IMR-90 (cell line): ENCODE measurements at regions not wholly inside any gene's neighbourhood (a gene's known extent, or its start where the extent isn't known, plus 50 kb on each side); places are given as distances from the start of the nearest gene placed in this dataset.

Experiments
- ATAC-seq: fragments of 200-7000 bp; cut with Tn5 transposase; 2 replicates; pipeline ENCODE4 v1.9.1; 2020; ENCODE audit warnings: low read depth, mild to moderate bottlenecking, moderate library complexity
- BruUV-seq: library from RNA; stranded (reverse); fragments of 400-500 nt; replicated peaks from 2 replicates; lab custom pipeline; 2021; lab: Mats Ljungman, UMichigan
- CTCF ChIA-PET: fragments of 300-600 bp; formaldehyde crosslinking; extraction: SDS; loops from one replicate; lab custom pipeline; 2021; ENCODE audit warnings: antibody characterized with exemption; lab: Yijun Ruan, JAX
- POLR2A ChIA-PET: fragments of 300-600 bp; sonication (Branson Sonifier 250); formaldehyde crosslinking; loops from one replicate; lab custom pipeline; 2022; ENCODE audit warnings: antibody characterized with exemption; ENCODE audit not compliant: unreplicated experiment; lab: Charles Lee
- DNase-seq: peaks from one replicate; pipeline ENCODE4 v3.0.0; 2013
- H2AFZ ChIP-seq: replicated peaks from 2 replicates; pipeline ENCODE3; 2013; ENCODE audit warnings: low read length, mild to moderate bottlenecking; ENCODE audit not compliant: poor library complexity
- H2AK5ac ChIP-seq: 2 replicates; pipeline ENCODE4 v1.6.1; 2013; ENCODE audit warnings: low read depth, low read length, inconsistent platforms
- H2AK9ac ChIP-seq: replicated peaks from 2 replicates; pipeline ENCODE3; 2013; ENCODE audit warnings: mild to moderate bottlenecking, low read depth, low read length, moderate library complexity; ENCODE audit not compliant: poor library complexity
- H2BK120ac ChIP-seq: 2 replicates; pipeline ENCODE4 v1.6.1; 2013; ENCODE audit warnings: low read depth, low read length, inconsistent platforms
- H2BK15ac ChIP-seq: 3 replicates; pipeline ENCODE4 v1.6.1; 2013; ENCODE audit warnings: low read depth, low read length, inconsistent platforms
- H2BK20ac ChIP-seq: 2 replicates; pipeline ENCODE4 v1.6.1; 2013; ENCODE audit warnings: low read depth, mild to moderate bottlenecking, inconsistent platforms, low read length, moderate library complexity
- H2BK5ac ChIP-seq: 2 replicates; pipeline ENCODE4 v1.6.1; 2013; ENCODE audit warnings: mild to moderate bottlenecking, low read depth, low read length, inconsistent platforms; ENCODE audit not compliant: poor library complexity, severe bottlenecking
- H3K14ac ChIP-seq: replicated peaks from 2 replicates; pipeline ENCODE4 v1.6.1; 2013; ENCODE audit warnings: low read depth, low read length, inconsistent platforms
- H3K18ac ChIP-seq: 2 replicates; pipeline ENCODE4 v1.6.1; 2013; ENCODE audit warnings: low read depth, low read length, control low read depth
- H3K23ac ChIP-seq: 2 replicates; pipeline ENCODE4 v1.6.1; 2013; ENCODE audit warnings: low read depth, low read length, inconsistent platforms
- H3K27ac ChIP-seq: 2 replicates; pipeline ENCODE4 v1.5.1; 2013; ENCODE audit warnings: mild to moderate bottlenecking, control low read depth, low read length; ENCODE audit not compliant: insufficient read depth
- H3K27me3 ChIP-seq: 2 replicates; pipeline ENCODE4 v1.6.1; 2013; ENCODE audit warnings: low read length; ENCODE audit not compliant: control insufficient read depth, insufficient read depth
- H3K36me3 ChIP-seq: 2 replicates; pipeline ENCODE4 v1.6.1; 2013; ENCODE audit warnings: low read length, mixed read lengths; ENCODE audit not compliant: control insufficient read depth, insufficient read depth
- H3K4ac ChIP-seq: 2 replicates; pipeline ENCODE4 v1.6.1; 2013; ENCODE audit warnings: low read depth, low read length, inconsistent platforms
- H3K4me1 ChIP-seq: 2 replicates; pipeline ENCODE4 v1.6.1; 2013; ENCODE audit warnings: low read length, mixed read lengths; ENCODE audit not compliant: control insufficient read depth, insufficient read depth
- H3K4me2 ChIP-seq: 2 replicates; pipeline ENCODE4 v1.6.1; 2013; ENCODE audit warnings: low read depth, mild to moderate bottlenecking, control low read depth, low read length, moderate library complexity
- H3K4me3 ChIP-seq: 2 replicates; pipeline ENCODE4 v1.5.1; 2013; ENCODE audit warnings: low read depth, mild to moderate bottlenecking, control low read depth, low read length, moderate library complexity; ENCODE audit not compliant: insufficient read depth
- H3K56ac ChIP-seq: 2 replicates; pipeline ENCODE4 v1.6.1; 2013; ENCODE audit warnings: low read length, inconsistent platforms; ENCODE audit not compliant: insufficient read depth; ENCODE audit errors: extremely low read depth
- H3K79me1 ChIP-seq, 2 experiments: 2 replicates each; pipeline ENCODE4 v1.6.1; 2013; ENCODE audit warnings: low read length in 2 of 2, inconsistent platforms in 1 of 2, low read depth in 1 of 2
- H3K9ac ChIP-seq: 2 replicates; pipeline ENCODE4 v1.6.1; 2013; ENCODE audit warnings: low read depth, low read length, control low read depth
- H3K9me1 ChIP-seq: 2 replicates; pipeline ENCODE4 v1.6.1; 2013; ENCODE audit warnings: low read length, inconsistent platforms; ENCODE audit not compliant: insufficient read depth
- H3K9me3 ChIP-seq: 2 replicates; pipeline ENCODE4 v1.6.1; 2013; ENCODE audit warnings: low read length; ENCODE audit not compliant: control insufficient read depth, insufficient read depth
- H4K20me1 ChIP-seq: 2 replicates; pipeline ENCODE4 v1.6.1; 2013; ENCODE audit warnings: low read length, inconsistent platforms; ENCODE audit not compliant: insufficient read depth
- H4K5ac ChIP-seq: 2 replicates; pipeline ENCODE4 v1.6.1; 2013; ENCODE audit warnings: mild to moderate bottlenecking, low read depth, low read length, control low read depth
- H4K8ac ChIP-seq, 2 experiments: 2 replicates each; pipeline ENCODE4 v1.6.1; 2013; ENCODE audit warnings: low read depth in 2 of 2, low read length in 2 of 2, control low read depth in 1 of 2, inconsistent platforms in 1 of 2
- H4K91ac ChIP-seq: 2 replicates; pipeline ENCODE4 v1.6.1; 2013; ENCODE audit warnings: low read depth, low read length, inconsistent platforms; ENCODE audit not compliant: insufficient read depth
- BHLHE40 ChIP-seq: fragments of 150-350 bp; IDR thresholded peaks from 2 replicates; pipeline ENCODE4 v1.6.1; 2016; ENCODE audit warnings: mild to moderate bottlenecking, low read depth, low read length
- CEBPB ChIP-seq: IDR thresholded peaks from 2 replicates; pipeline ENCODE4 v1.6.1; 2012; ENCODE audit warnings: low read depth, low read length, improper control_type of control experiment
- CHD1 ChIP-seq: IDR thresholded peaks from 2 replicates; pipeline ENCODE4 v1.6.1; 2012; ENCODE audit warnings: low read depth, low read length, improper control_type of control experiment
- MAZ ChIP-seq: IDR thresholded peaks from 2 replicates; pipeline ENCODE4 v1.6.1; 2012; ENCODE audit warnings: low read depth, mild to moderate bottlenecking, low read length, improper control_type of control experiment, moderate library complexity, borderline replicate concordance
- MXI1 ChIP-seq: IDR thresholded peaks from 2 replicates; pipeline ENCODE4 v1.6.1; 2012; ENCODE audit warnings: low read depth, mild to moderate bottlenecking, low read length, moderate library complexity, borderline replicate concordance
- NFE2L2 ChIP-seq: fragments of 150-350 bp; IDR thresholded peaks from 2 replicates; pipeline ENCODE4 v1.6.1; 2016; ENCODE audit warnings: low read depth, mild to moderate bottlenecking, low read length
- RAD21 ChIP-seq: IDR thresholded peaks from 2 replicates; pipeline ENCODE4 v1.6.1; 2012; ENCODE audit warnings: low read length, improper control_type of control experiment
- RCOR1 ChIP-seq: IDR thresholded peaks from 2 replicates; pipeline ENCODE4 v1.6.1; 2012; ENCODE audit warnings: mild to moderate bottlenecking, low read length, improper control_type of control experiment; ENCODE audit not compliant: insufficient replicate concordance
- RFX5 ChIP-seq: IDR thresholded peaks from 2 replicates; pipeline ENCODE4 v1.8.0; 2012; ENCODE audit warnings: low read depth, mild to moderate bottlenecking, low read length, moderate library complexity
- SMC3 ChIP-seq: fragments of 150-350 bp; IDR thresholded peaks from 2 replicates; pipeline ENCODE4 v1.6.1; 2016; ENCODE audit warnings: low read depth, mild to moderate bottlenecking, antibody characterized with exemption, low read length, moderate library complexity
- WGBS, 2 experiments: methylation state at CpG; one replicate each; pipeline versions ENCODE4 v1.1.5 to v1.1.7; 2013; ENCODE audit warnings: missing lambda C conversion rate in 2 of 2; ENCODE audit not compliant: insufficient read length in 1 of 2; ENCODE audit errors: extremely low coverage in 2 of 2; 5-methylcytosine and 5-hydroxymethylcytosine counted together
- dilution Hi-C: fragments of 300-500 bp; cut with HindIII; formaldehyde crosslinking; loops from one replicate; pipeline ENCODE4 v1.14.3; 2018; ENCODE audit warnings: low sequenced_read_pairs; ENCODE audit not compliant: unreplicated experiment
- in situ Hi-C: fragments of 300-500 bp; cut with MboI; formaldehyde crosslinking; loops from 3 replicates; pipeline ENCODE4 v1.14.3; 2019; ENCODE audit warnings: low sequenced_read_pairs, inconsistent platforms, mixed read lengths
- intact Hi-C: fragments of 100-400 bp; cut with micrococcal nuclease; formaldehyde crosslinking; loops from 2 replicates; pipeline ENCODE4 v1.10.0; 2022
- TF ChIP-seq, protein P1 (sequence below): conservative IDR thresholded peaks from 2 replicates; pipeline ENCODE4 v1.5.1; 2012; ENCODE audit warnings: mild to moderate bottlenecking, low read depth, low read length, improper control_type of control experiment
- TF ChIP-seq, protein P2 (sequence below): fragments of 150-350 bp; IDR thresholded peaks from 2 replicates; pipeline ENCODE4 v1.6.1; 2016; ENCODE audit warnings: low read depth, mild to moderate bottlenecking, low read length, moderate library complexity, borderline replicate concordance

DNA sequence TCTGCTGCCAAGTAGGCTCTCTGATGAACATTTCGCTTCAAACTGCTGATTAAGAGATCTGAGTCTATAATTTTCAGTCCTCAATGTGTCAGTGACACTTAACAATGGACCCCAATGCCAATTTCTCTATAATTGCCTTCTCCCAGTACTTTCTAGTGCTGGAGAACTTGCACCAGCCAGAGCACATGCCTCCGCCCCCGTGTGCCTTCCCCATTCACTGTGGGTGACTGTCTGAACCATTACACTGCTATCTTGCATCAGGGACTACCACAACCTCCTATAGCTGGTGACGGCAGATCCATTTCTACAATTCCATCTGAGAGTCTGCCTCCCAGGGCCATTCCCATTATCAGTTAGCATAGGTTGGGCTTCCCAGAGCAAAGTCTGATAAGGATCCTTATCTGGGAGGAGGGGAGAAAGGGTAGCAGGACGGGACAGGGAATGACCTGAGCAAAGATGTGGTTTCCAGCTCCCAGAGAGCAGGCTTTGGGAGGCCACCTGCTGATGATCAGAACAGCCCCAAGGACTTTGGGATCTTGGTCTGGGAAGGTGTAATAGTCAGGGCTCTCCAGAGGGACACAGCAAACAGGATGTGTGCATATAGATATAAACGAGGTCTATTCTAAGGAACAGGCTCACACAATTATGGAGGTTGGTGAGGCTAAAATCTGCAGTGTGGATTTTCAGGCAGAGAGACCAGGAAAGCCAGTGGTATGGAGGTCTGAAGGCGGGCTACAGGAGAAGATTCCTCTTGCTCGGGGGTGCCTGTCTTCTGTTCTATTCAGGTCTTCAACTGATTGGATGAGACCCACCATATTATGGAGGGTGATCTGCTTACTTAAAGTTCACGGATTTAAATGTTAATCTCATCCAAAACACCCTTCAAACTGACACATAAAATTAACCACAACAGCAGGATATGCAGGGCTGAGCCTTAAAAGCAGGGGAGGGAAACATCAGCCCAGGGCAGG, 238.2 kb downstream of the PTPRU start:
- ATAC-seq: no peak
- Histone ChIP-seq H3K4me3 (no peak overlapping the region), H3K23ac (no peak overlapping the region), H3K36me3 (no peaks in the 10 kb centered on the region), H3K9me1 (no peaks in the 10 kb centered on the region), H3K27me3 (peaks cover 11% of the 10 kb centered on the region), H2AFZ (no peak overlapping the region), H3K14ac (no peak overlapping the region), H4K91ac (no peak overlapping the region), H2AK9ac (no peak overlapping the region), H2BK20ac (no peak overlapping the region), H3K9ac (no peak overlapping the region), H3K9me3 (no peaks in the 10 kb centered on the region), H2BK120ac (no peak overlapping the region), H4K20me1 (no peaks in the 10 kb centered on the region), H3K4ac (no peak overlapping the region), H2BK5ac (no peak overlapping the region), H3K4me1 (no peaks in the 10 kb centered on the region), H2AK5ac (no peak overlapping the region), H4K8ac (no peak overlapping the region), H3K27ac (no peak overlapping the region), H3K4me2 (no peak overlapping the region), H3K56ac (no peak overlapping the region), H2BK15ac (no peak overlapping the region), H3K18ac (no peak overlapping the region), H3K79me1 (no peaks in the 10 kb centered on the region), H4K5ac (no peak overlapping the region)
- dilution Hi-C loops (no loop called here), intact Hi-C loops (no loop called here), in situ Hi-C loops (no loop called here)
- no peak for DNase-seq
- POLR2A ChIA-PET: no interaction called here
- TF ChIP-seq RAD21 (no peak), RCOR1 (no peak), CHD1 (no peak), SMC3 (no peak), NFE2L2 (no peak), BHLHE40 (no peak), MAZ (no peak), RFX5 (no peak), CEBPB (no peak), MXI1 (no peak)
- TF ChIP-seq, protein P1, sequence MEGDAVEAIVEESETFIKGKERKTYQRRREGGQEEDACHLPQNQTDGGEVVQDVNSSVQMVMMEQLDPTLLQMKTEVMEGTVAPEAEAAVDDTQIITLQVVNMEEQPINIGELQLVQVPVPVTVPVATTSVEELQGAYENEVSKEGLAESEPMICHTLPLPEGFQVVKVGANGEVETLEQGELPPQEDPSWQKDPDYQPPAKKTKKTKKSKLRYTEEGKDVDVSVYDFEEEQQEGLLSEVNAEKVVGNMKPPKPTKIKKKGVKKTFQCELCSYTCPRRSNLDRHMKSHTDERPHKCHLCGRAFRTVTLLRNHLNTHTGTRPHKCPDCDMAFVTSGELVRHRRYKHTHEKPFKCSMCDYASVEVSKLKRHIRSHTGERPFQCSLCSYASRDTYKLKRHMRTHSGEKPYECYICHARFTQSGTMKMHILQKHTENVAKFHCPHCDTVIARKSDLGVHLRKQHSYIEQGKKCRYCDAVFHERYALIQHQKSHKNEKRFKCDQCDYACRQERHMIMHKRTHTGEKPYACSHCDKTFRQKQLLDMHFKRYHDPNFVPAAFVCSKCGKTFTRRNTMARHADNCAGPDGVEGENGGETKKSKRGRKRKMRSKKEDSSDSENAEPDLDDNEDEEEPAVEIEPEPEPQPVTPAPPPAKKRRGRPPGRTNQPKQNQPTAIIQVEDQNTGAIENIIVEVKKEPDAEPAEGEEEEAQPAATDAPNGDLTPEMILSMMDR: no peak
- TF ChIP-seq, protein P2, sequence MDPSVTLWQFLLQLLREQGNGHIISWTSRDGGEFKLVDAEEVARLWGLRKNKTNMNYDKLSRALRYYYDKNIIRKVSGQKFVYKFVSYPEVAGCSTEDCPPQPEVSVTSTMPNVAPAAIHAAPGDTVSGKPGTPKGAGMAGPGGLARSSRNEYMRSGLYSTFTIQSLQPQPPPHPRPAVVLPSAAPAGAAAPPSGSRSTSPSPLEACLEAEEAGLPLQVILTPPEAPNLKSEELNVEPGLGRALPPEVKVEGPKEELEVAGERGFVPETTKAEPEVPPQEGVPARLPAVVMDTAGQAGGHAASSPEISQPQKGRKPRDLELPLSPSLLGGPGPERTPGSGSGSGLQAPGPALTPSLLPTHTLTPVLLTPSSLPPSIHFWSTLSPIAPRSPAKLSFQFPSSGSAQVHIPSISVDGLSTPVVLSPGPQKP: no peak
- no TSS peak for BruUV-seq
- CTCF ChIA-PET: no interaction called here
- WGBS, 2 experiments: 11% methylated on average over 4 of the region's 9 CpGs; no CpG with 5 or more reads in 1 of the 2 experiments
